H1 (cell line): ENCODE measurements at regions not wholly inside any gene's neighbourhood (a gene's known extent, or its start where the extent isn't known, plus 50 kb on each side); places are given as distances from the start of the nearest gene placed in this dataset.

ENCODE experiments used
- CTCF ChIA-PET: fragments of 300-600 bp; sonication (Branson Sonifier 250); formaldehyde crosslinking; loops from one replicate; lab custom pipeline; 2021; ENCODE audit not compliant: partially characterized antibody; lab: Charles Lee
- POLR2A ChIA-PET: fragments of 300-600 bp; sonication (Branson Sonifier 250); formaldehyde crosslinking; loops from one replicate; lab custom pipeline; 2021; ENCODE audit warnings: inconsistent platforms; ENCODE audit not compliant: partially characterized antibody; lab: Charles Lee
- DNase-seq, 2 experiments: peaks; one replicate each; pipeline versions ENCODE4 v3.0.0 to v3.0.0-alpha.2; 2010 to 2022; ENCODE audit warnings: low spot score in 2 of 2, low read depth in 1 of 2, mixed read lengths in 1 of 2
- FAIRE-seq: peaks from 2 replicates; lab custom pipeline; 2011; peaks lifted over from hg19 to GRCh38; lab: Jason Lieb, UNC
- H2AFZ ChIP-seq: 2 replicates; pipeline ENCODE4 v1.8.1; 2012; ENCODE audit warnings: low read length, inconsistent platforms
- H2AK5ac ChIP-seq: 2 replicates; pipeline ENCODE4 v1.6.1; 2013; ENCODE audit warnings: low read depth, low read length
- H2BK120ac ChIP-seq: replicated peaks from 2 replicates; pipeline ENCODE3; 2013; ENCODE audit warnings: low read depth, low read length, inconsistent platforms
- H2BK12ac ChIP-seq: 2 replicates; pipeline ENCODE4 v1.6.1; 2013; ENCODE audit warnings: low read depth, low read length
- H2BK15ac ChIP-seq: 2 replicates; pipeline ENCODE4 v1.6.1; 2013; ENCODE audit warnings: low read length
- H2BK20ac ChIP-seq: 2 replicates; pipeline ENCODE4 v1.6.1; 2013; ENCODE audit warnings: low read length
- H2BK5ac ChIP-seq: 2 replicates; pipeline ENCODE4 v1.6.1; 2013; ENCODE audit warnings: low read depth, low read length
- H3K14ac ChIP-seq: 2 replicates; pipeline ENCODE4 v1.6.1; 2013; ENCODE audit warnings: inconsistent platforms; ENCODE audit not compliant: insufficient read length
- H3K18ac ChIP-seq: 2 replicates; pipeline ENCODE4 v1.6.1; 2013; ENCODE audit warnings: low read length; ENCODE audit errors: extremely low read depth
- H3K23ac ChIP-seq: 2 replicates; pipeline ENCODE4 v1.6.1; 2013; ENCODE audit warnings: inconsistent platforms; ENCODE audit not compliant: insufficient read length
- H3K23me2 ChIP-seq: 2 replicates; pipeline ENCODE4 v1.6.1; 2013; ENCODE audit warnings: low read depth, low read length
- H3K27ac ChIP-seq: 2 replicates; pipeline ENCODE4 v1.6.1; 2011; ENCODE audit warnings: low read depth, low read length, inconsistent platforms
- H3K27me3 ChIP-seq, 4 experiments: replicated peaks in 1 of 4; 1 replicate in 1 of 4; 2 replicates in 3 of 4; pipeline versions ENCODE4 v1.6.1 to v1.8.1; 2011 to 2013; ENCODE audit warnings: low read length in 3 of 4, mild to moderate bottlenecking in 3 of 4, inconsistent platforms in 2 of 4, mixed read lengths in 2 of 4, moderate library complexity in 1 of 4; ENCODE audit not compliant: control insufficient read depth in 3 of 4, insufficient read depth in 3 of 4; ENCODE audit errors: extremely low read depth in 1 of 4
- H3K36me3 ChIP-seq, 4 experiments: 2 replicates each; pipeline versions ENCODE4 v1.6.1 to v1.8.1; 2011 to 2013; ENCODE audit warnings: mild to moderate bottlenecking in 4 of 4, low read length in 3 of 4, moderate library complexity in 2 of 4, control low read depth in 1 of 4, inconsistent platforms in 1 of 4; ENCODE audit not compliant: insufficient read depth in 4 of 4, control insufficient read depth in 2 of 4
- H3K4ac ChIP-seq: replicated peaks from 2 replicates; pipeline ENCODE3; 2013; ENCODE audit warnings: low read length, low read depth, mixed read lengths, inconsistent platforms; ENCODE audit not compliant: insufficient read length
- H3K4me1 ChIP-seq, 4 experiments: replicated peaks in 1 of 4; 1 replicate in 1 of 4; 2 replicates in 3 of 4; pipeline versions ENCODE4 v1.6.1 to v1.8.1; 2011 to 2013; ENCODE audit warnings: low read length in 3 of 4, inconsistent platforms in 2 of 4, mixed read lengths in 1 of 4; ENCODE audit not compliant: insufficient read depth in 4 of 4, control insufficient read depth in 3 of 4
- H3K4me2 ChIP-seq, 2 experiments: 2 replicates each; pipeline versions ENCODE4 v1.6.1 to v1.8.1; 2011 to 2013; ENCODE audit warnings: low read depth in 2 of 2, low read length in 2 of 2, control low read depth in 1 of 2, inconsistent platforms in 1 of 2, mild to moderate bottlenecking in 1 of 2; ENCODE audit not compliant: insufficient read depth in 1 of 2
- H3K4me3 ChIP-seq, 4 experiments: fragments of 200-600, 300-600 bp in 1 of 4; sonication (generic), shearing (Covaris generic), sonication (Bioruptor Twin) in 1 of 4; 2 replicates each; pipeline versions ENCODE4 v1.5.1 to v1.8.1; 2011 to 2016; ENCODE audit warnings: low read length in 4 of 4, low read depth in 3 of 4, control low read depth in 2 of 4, inconsistent platforms in 2 of 4, mild to moderate bottlenecking in 2 of 4, mixed read lengths in 1 of 4, moderate library complexity in 1 of 4; ENCODE audit not compliant: insufficient read depth in 2 of 4; ENCODE audit errors: extremely low read depth in 1 of 4
- H3K56ac ChIP-seq: replicated peaks from 2 replicates; pipeline ENCODE3; 2013; ENCODE audit warnings: low read depth, mild to moderate bottlenecking, mixed read lengths, low read length, inconsistent platforms; ENCODE audit not compliant: insufficient read length
- H3K79me1 ChIP-seq: 2 replicates; pipeline ENCODE4 v1.6.1; 2013; ENCODE audit warnings: low read depth, low read length, control low read depth
- H3K79me2 ChIP-seq, 2 experiments: 2 replicates each; pipeline versions ENCODE4 v1.6.1 to v1.8.1; 2012 to 2013; ENCODE audit warnings: low read length in 2 of 2, mild to moderate bottlenecking in 2 of 2, inconsistent platforms in 1 of 2; ENCODE audit not compliant: insufficient read depth in 2 of 2, control insufficient read depth in 1 of 2
- H3K9ac ChIP-seq, 4 experiments: replicated peaks in 1 of 4; 1 replicate in 1 of 4; 2 replicates in 3 of 4; pipeline versions ENCODE4 v1.6.1 to v1.8.1; 2011 to 2013; ENCODE audit warnings: low read depth in 3 of 4, low read length in 3 of 4, control low read depth in 2 of 4, mild to moderate bottlenecking in 2 of 4, moderate library complexity in 2 of 4, inconsistent platforms in 1 of 4; ENCODE audit errors: extremely low read depth in 1 of 4
- H3K9me3 ChIP-seq, 2 experiments: 2 replicates each; pipeline versions ENCODE4 v1.6.1 to v1.8.1; 2012 to 2013; ENCODE audit warnings: mild to moderate bottlenecking in 2 of 2, moderate library complexity in 2 of 2, control low read depth in 1 of 2, inconsistent platforms in 1 of 2, low read depth in 1 of 2, low read length in 1 of 2, mixed read lengths in 1 of 2; ENCODE audit not compliant: insufficient read depth in 2 of 2
- H4K20me1 ChIP-seq, 2 experiments: replicated peaks in 1 of 2; 2 replicates each; pipeline versions ENCODE3 to v1.8.1; 2011 to 2013; ENCODE audit warnings: inconsistent platforms in 2 of 2, low read length in 2 of 2, mild to moderate bottlenecking in 1 of 2; ENCODE audit not compliant: insufficient read depth in 2 of 2, control insufficient read depth in 1 of 2
- H4K5ac ChIP-seq: 2 replicates; pipeline ENCODE4 v1.6.1; 2013; ENCODE audit warnings: low read length, low read depth, mixed read lengths, inconsistent platforms; ENCODE audit not compliant: insufficient read length
- H4K8ac ChIP-seq: 2 replicates; pipeline ENCODE4 v1.8.0; 2013; ENCODE audit warnings: mild to moderate bottlenecking, moderate library complexity, low read length, inconsistent platforms; ENCODE audit not compliant: insufficient read depth; ENCODE audit errors: extremely low read depth
- H4K91ac ChIP-seq: replicated peaks from 2 replicates; pipeline ENCODE3; 2013; ENCODE audit warnings: low read length, mixed read lengths, inconsistent platforms; ENCODE audit not compliant: insufficient read length
- SIX5 ChIP-seq: IDR thresholded peaks from 2 replicates; pipeline ENCODE4 v1.6.1; 2011; ENCODE audit warnings: mild to moderate bottlenecking, low read depth, low read length
- SP4 ChIP-seq: IDR thresholded peaks from 2 replicates; pipeline ENCODE4 v1.6.1; 2012; ENCODE audit warnings: low read length, inconsistent platforms
- TAF7 ChIP-seq: optimal IDR thresholded peaks from 2 replicates; pipeline ENCODE3; 2011; ENCODE audit warnings: low read depth, mild to moderate bottlenecking, inconsistent platforms, low read length, moderate library complexity, borderline replicate concordance
- TBP ChIP-seq: IDR thresholded peaks from 2 replicates; pipeline ENCODE4 v1.6.1; 2011; ENCODE audit warnings: low read depth, low read length, improper control_type of control experiment
- WGBS, 2 experiments: shearing (Covaris generic) in 1 of 2; methylation state at CpG; one replicate each; pipeline versions ENCODE4 v1.1.6 to v1.1.7; 2013 to 2015; ENCODE audit warnings: low lambda C conversion rate in 2 of 2, mixed read lengths in 2 of 2, inconsistent platforms in 1 of 2, low coverage in 1 of 2, missing lambda C conversion rate in 1 of 2; ENCODE audit not compliant: insufficient replicate concordance in 2 of 2, insufficient coverage in 1 of 2, insufficient read length in 1 of 2; ENCODE audit errors: extremely low coverage in 1 of 2, missing lambda C conversion rate in 1 of 2; 5-methylcytosine and 5-hydroxymethylcytosine counted together

GRCh38 chr17:5763595-5764306 lies 179.4 kb upstream of the NLRP1 start:
- H3K4ac ChIP-seq: no peak overlapping the region
- H3K27me3 ChIP-seq: no peaks in the 10 kb centered on the region
- ChIA-PET CTCF (interaction anchor here (0.7 to 2.7 kb wide), 12 partner anchors 9 to 653 kb away, joined by 3 to 12 read pairs (median 3); no protein-coding TSS in a partner anchor), POLR2A (interaction anchor here (1.0 to 1.4 kb wide), 2 partner anchors 9 to 10 kb away, joined by 3 to 4 read pairs; no protein-coding TSS in a partner anchor)
- TF ChIP-seq SIX5: no peak
- no peak for TF ChIP-seq TAF7
- no peak for TF ChIP-seq SP4
- no peak for TF ChIP-seq TBP
- DNase-seq (no peak), FAIRE-seq (no peak)
- H2BK15ac ChIP-seq: no peak overlapping the region
- H2BK120ac ChIP-seq: no peak overlapping the region
- H2BK20ac ChIP-seq: no peak overlapping the region
- no peak overlapping the region for H2BK5ac ChIP-seq
- H4K8ac ChIP-seq: no peak overlapping the region
- H3K4me1 ChIP-seq: no peaks in the 10 kb centered on the region
- no peak overlapping the region for H3K23ac ChIP-seq
- no peak overlapping the region for H3K14ac ChIP-seq
- no peaks in the 10 kb centered on the region for H3K79me2 ChIP-seq
- H3K79me1 ChIP-seq: no peaks in the 10 kb centered on the region
- no peak overlapping the region for H3K56ac ChIP-seq
- H3K36me3 ChIP-seq: no peaks in the 10 kb centered on the region
- H2BK12ac ChIP-seq: no peak overlapping the region
- no peak overlapping the region for H3K9ac ChIP-seq
- no peaks in the 10 kb centered on the region for H4K20me1 ChIP-seq
- H3K27ac ChIP-seq: no peak overlapping the region
- WGBS, 2 experiments: 90% methylated on average over 14 of the region's 14 CpGs; no CpG with 5 or more reads in 1 of the 2 experiments
- no peaks in the 10 kb centered on the region for H3K9me3 ChIP-seq
- no peak overlapping the region for H4K5ac ChIP-seq
- no peak overlapping the region for H3K4me2 ChIP-seq
- no peak overlapping the region for H2AFZ ChIP-seq
- H3K23me2 ChIP-seq: no peaks in the 10 kb centered on the region
- no peak overlapping the region for H3K18ac ChIP-seq
- no peak overlapping the region for H3K4me3 ChIP-seq
- no peak overlapping the region for H4K91ac ChIP-seq
- no peak overlapping the region for H2AK5ac ChIP-seq
